Right lobe of liver (tissue), 6 donors: ENCODE measurements at regions not wholly inside any gene's neighbourhood (a gene's known extent, or its start where the extent isn't known, plus 50 kb on each side); places are given as distances from the start of the nearest gene placed in this dataset.

Source experiments
- ATAC-seq, 4 donors: fragments of 200-7000 bp; cut with Tn5 transposase; one replicate each; pipeline ENCODE4 v1.9.1; 2020; ENCODE audit warnings: mild to moderate bottlenecking in 4 of 4, moderate library complexity in 4 of 4
- DNase-seq, 3 donors: peaks; one replicate each; pipeline ENCODE4 v3.0.0-alpha.2; 2020
- H3K27ac ChIP-seq, 3 donors: fragments of 200-600 bp; one replicate each; pipeline ENCODE4 v1.8.0; 2022
- H3K27me3 ChIP-seq, 2 donors: fragments of 200-600 bp; one replicate each; pipeline ENCODE4 v1.8.0; 2022
- H3K36me3 ChIP-seq, 4 donors: fragments of 200-600 bp; sonication (generic) in 1 of 4; one replicate each; pipeline versions ENCODE4 v1.5.1 to v1.8.0; 2017 to 2022; ENCODE audit warnings: control low read depth in 1 of 4
- H3K4me1 ChIP-seq, 4 donors: fragments of 200-600 bp; sonication (generic) in 1 of 4; one replicate each; pipeline versions ENCODE4 v1.5.1 to v1.8.0; 2017 to 2022; ENCODE audit warnings: control low read depth in 1 of 4
- H3K4me3 ChIP-seq, 3 donors: fragments of 200-600 bp; one replicate each; pipeline ENCODE4 v1.8.0; 2022
- H3K9me3 ChIP-seq, 4 donors: fragments of 200-600 bp; sonication (generic) in 1 of 4; one replicate each; pipeline versions ENCODE4 v1.5.1 to v1.8.0; 2017 to 2022; ENCODE audit warnings: control low read depth in 1 of 4
- CTCF ChIP-seq, 4 donors: fragments of 200-600 bp in 3 of 4; fragments of 450-650 bp in 1 of 4; IDR thresholded peaks; one replicate each; pipeline versions ENCODE4 v1.5.1 to v1.8.0; 2016 to 2022; ENCODE audit warnings: antibody characterized with exemption in 4 of 4, mild to moderate bottlenecking in 2 of 4
- POLR2A ChIP-seq: fragments of 450-650 bp; IDR thresholded peaks from one replicate; pipeline ENCODE4 v1.6.1; 2017; ENCODE audit warnings: antibody characterized with exemption, mild to moderate bottlenecking
- WGBS: methylation state at CpG from one replicate; pipeline ENCODE4 v1.1.6; 2018; ENCODE audit warnings: low coverage, low lambda C conversion rate; ENCODE audit not compliant: insufficient coverage; ENCODE audit errors: missing lambda C conversion rate; 5-methylcytosine and 5-hydroxymethylcytosine counted together
- intact Hi-C, 2 donors: fragments of 100-400 bp; cut with DNase I; formaldehyde crosslinking; loops; one replicate each; pipeline versions ENCODE4 v1.11.2 to v1.14.1; 2022
- donor health status: DM: no; HTN: yes; CAD: no.
- donor health status: DM: no; HTN: no; CAD: no.
- donor health status: DM: no; HTN: no; CAD: no.
- donor health status: DM: no; HTN: yes; CAD: no.
- donor health status: DM: no; HTN: yes; CAD: no.

DNA sequence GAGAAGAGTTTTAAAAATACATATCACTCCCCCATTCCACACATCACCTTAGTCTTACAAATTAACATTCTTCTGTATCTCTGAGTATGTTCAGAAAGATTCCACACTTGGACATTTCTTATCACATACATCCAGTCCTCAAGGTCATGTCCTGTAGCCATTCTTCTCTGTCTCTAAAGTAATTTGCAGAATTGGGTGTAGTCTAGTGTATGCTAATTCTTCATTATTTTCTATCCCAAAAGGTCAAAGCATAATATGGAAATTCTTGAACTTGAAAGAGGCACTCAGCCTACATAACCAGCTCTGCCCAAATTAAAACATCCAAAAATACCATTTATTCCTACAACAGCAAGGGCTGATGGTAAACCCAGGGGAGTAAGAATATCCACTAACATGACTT, 286.0 kb downstream of the HAO1 start:
- Histone ChIP-seq H3K36me3 (no peaks in the 10 kb centered on the region), H3K27me3 (no peaks in the 10 kb centered on the region), H3K4me1 (no peaks in the 10 kb centered on the region), H3K27ac (no peak overlapping the region), H3K4me3 (no peak overlapping the region), H3K9me3 (no peaks in the 10 kb centered on the region)
- intact Hi-C loops: no loop called here
- TF ChIP-seq POLR2A (no peak), CTCF (IDR thresholded peaks at IDR 0.05) (no peak)
- DNase-seq (no peak), ATAC-seq (no peak)

- TF ChIP-seq POLR2A (no peak), CTCF (IDR thresholded peaks at IDR 0.05) (no peak)
- no peaks in the 10 kb centered on the region for H3K9me3 ChIP-seq
- no peak overlapping the region for H3K4me3 ChIP-seq
- no peaks in the 10 kb centered on the region for H3K36me3 ChIP-seq
- intact Hi-C loops: no loop called here
- H3K4me1 ChIP-seq: no peaks in the 10 kb centered on the region
- DNase-seq (no peak), ATAC-seq (no peak)
- H3K27ac ChIP-seq: no peak overlapping the region
- 72% methylated on average over 4 of the region's 4 CpGs for WGBS
- H3K27me3 ChIP-seq: no peaks in the 10 kb centered on the region
Observed at GRCh38 chr20:7656687-7657467, 283.4 kb downstream of the HAO1 start.

- no peaks in the 10 kb centered on the region for H3K4me1 ChIP-seq
- no peak overlapping the region for H3K27ac ChIP-seq
- DNase-seq: no peak
- intact Hi-C loops: no loop called here
- H3K27me3 ChIP-seq: no peaks in the 10 kb centered on the region
- TF ChIP-seq CTCF (IDR thresholded peaks at IDR 0.05) (no peak), POLR2A (no peak)
- 70% methylated on average over 2 of the region's 2 CpGs for WGBS
- no peak overlapping the region for H3K4me3 ChIP-seq
- no peak for ATAC-seq
- no peaks in the 10 kb centered on the region for H3K9me3 ChIP-seq
- no peaks in the 10 kb centered on the region for H3K36me3 ChIP-seq
Observed at GRCh38 chr20:7657569-7657968, 282.7 kb downstream of the HAO1 start.

DNA sequence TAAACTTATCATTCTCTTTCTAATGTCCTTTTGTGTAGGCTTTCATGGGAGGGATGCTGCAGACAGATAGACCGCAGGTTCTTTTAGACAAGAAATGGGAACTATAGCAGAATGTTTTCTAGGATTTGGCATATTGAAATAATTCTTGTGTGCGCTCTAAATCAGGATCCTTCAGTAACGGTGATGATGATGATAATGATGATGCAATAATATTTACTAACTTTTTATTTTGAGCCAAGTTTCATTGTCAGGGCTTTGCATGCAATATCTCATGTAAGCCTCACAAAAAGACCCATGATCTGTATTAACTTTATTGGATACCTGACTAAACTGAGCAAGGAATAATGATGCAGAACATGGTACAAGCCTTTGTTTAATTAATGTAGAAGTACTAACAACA, 280.1 kb downstream of the HAO1 start:
- TF ChIP-seq POLR2A (no peak), CTCF (IDR thresholded peaks at IDR 0.05) (no peak)
- H3K36me3 ChIP-seq: no peaks in the 10 kb centered on the region
- H3K9me3 ChIP-seq: no peaks in the 10 kb centered on the region
- DNase-seq (no peak), ATAC-seq (no peak)
- no peaks in the 10 kb centered on the region for H3K4me1 ChIP-seq
- intact Hi-C loops: no loop called here
- H3K4me3 ChIP-seq: no peak overlapping the region
- no peak overlapping the region for H3K27ac ChIP-seq
- no peaks in the 10 kb centered on the region for H3K27me3 ChIP-seq
- WGBS: 80% methylated on average over 3 of the region's 3 CpGs

DNA sequence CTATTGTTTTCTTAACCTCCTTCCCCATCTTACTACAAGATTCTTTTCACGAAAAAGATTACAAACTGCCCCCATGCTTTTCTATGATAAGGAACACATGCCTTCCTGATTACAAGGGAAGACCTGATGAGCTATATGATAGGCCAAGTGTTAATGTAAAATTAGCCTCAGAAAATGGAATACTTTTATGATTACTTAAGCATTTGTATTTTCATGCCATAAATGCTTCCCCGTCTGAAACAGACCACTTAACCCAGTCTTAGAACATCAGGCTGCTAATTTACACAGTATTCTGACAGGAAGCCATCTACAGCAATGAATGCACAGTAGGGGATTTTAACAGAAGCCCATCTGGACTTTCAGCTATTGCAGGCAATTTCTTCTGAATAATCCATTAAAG, 274.9 kb downstream of the HAO1 start:
- TF ChIP-seq POLR2A (no peak), CTCF (IDR thresholded peaks at IDR 0.05) (no peak)
- no peaks in the 10 kb centered on the region for H3K4me1 ChIP-seq
- H3K9me3 ChIP-seq: no peaks in the 10 kb centered on the region
- no peak overlapping the region for H3K4me3 ChIP-seq
- 31% methylated on average over 2 of the region's 2 CpGs for WGBS
- DNase-seq: no peak
- H3K36me3 ChIP-seq: no peaks in the 10 kb centered on the region
- ATAC-seq: no peak
- H3K27me3 ChIP-seq: no peaks in the 10 kb centered on the region
- intact Hi-C loops: no loop called here
- H3K27ac ChIP-seq: no peak overlapping the region
